A549 (cell line): ENCODE measurements at regions not wholly inside any gene's neighbourhood (a gene's known extent, or its start where the extent isn't known, plus 50 kb on each side); places are given as distances from the start of the nearest gene placed in this dataset.

Experiments
- CHD4 ChIP-seq: fragments of 200-600 bp; sonication (generic); IDR thresholded peaks from 2 replicates; pipeline ENCODE4 v1.6.1; 2016; ENCODE audit warnings: antibody characterized with exemption, mild to moderate bottlenecking, borderline replicate concordance
- CTCF ChIP-seq: fragments of >200 bp; sonication (Bioruptor Twin); formaldehyde crosslinking; IDR thresholded peaks from 3 replicates; pipeline ENCODE4 v1.5.1; 2016
- MAFK ChIP-seq: fragments of 450-650 bp; IDR thresholded peaks from 2 replicates; pipeline ENCODE4 v1.6.1; 2014; ENCODE audit not compliant: partially characterized antibody
- PHF8 ChIP-seq: fragments of 200-600 bp; sonication (generic); IDR thresholded peaks from 2 replicates; pipeline ENCODE4 v1.6.1; 2016; ENCODE audit warnings: low read depth, mild to moderate bottlenecking, antibody characterized with exemption, moderate library complexity, borderline replicate concordance
- SREBF2 ChIP-seq: fragments of 450-650 bp; IDR thresholded peaks from 2 replicates; pipeline ENCODE4 v1.6.1; 2014; ENCODE audit warnings: mild to moderate bottlenecking, moderate library complexity
- TF ChIP-seq, protein P1 (sequence below): IDR thresholded peaks from 2 replicates; pipeline ENCODE4 v1.6.1; 2012

GRCh38 chr3:191804935-191805334, 344.0 kb downstream of the PYDC2 start:
- TF ChIP-seq MAFK = no peak
- no peak for TF ChIP-seq CTCF
- TF ChIP-seq PHF8 = no peak
- TF ChIP-seq SREBF2 = no peak
- no peak for TF ChIP-seq CHD4
- TF ChIP-seq, protein P1, sequence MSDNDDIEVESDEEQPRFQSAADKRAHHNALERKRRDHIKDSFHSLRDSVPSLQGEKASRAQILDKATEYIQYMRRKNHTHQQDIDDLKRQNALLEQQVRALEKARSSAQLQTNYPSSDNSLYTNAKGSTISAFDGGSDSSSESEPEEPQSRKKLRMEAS = no peak
